Activated T-cell treated with anti-CD3 and anti-CD28 coated beads for 24 hours (primary cell): ENCODE measurements at regions not wholly inside any gene's neighbourhood (a gene's known extent, or its start where the extent isn't known, plus 50 kb on each side); places are given as distances from the start of the nearest gene placed in this dataset.

ENCODE experiments used
- DNase-seq: peaks from one replicate; pipeline ENCODE4 v3.0.0-alpha.2; 2020; ENCODE audit warnings: low read depth

- DNase-seq, result no peak
Observed at GRCh38 chr5:136811086-136811485, 445.7 kb upstream of the TRPC7 start.

- no peak for DNase-seq
Observed at GRCh38 chr5:136810261-136810801, 445.0 kb upstream of the TRPC7 start.

GRCh38 chr5:136809382-136809781, 444.0 kb upstream of the TRPC7 start:
- DNase-seq, result no peak

GRCh38 chr5:136808756-136809155, 443.4 kb upstream of the TRPC7 start:
- no peak for DNase-seq

GRCh38 chr5:136805466-136805865, 440.1 kb upstream of the TRPC7 start:
- DNase-seq, result no peak

DNA sequence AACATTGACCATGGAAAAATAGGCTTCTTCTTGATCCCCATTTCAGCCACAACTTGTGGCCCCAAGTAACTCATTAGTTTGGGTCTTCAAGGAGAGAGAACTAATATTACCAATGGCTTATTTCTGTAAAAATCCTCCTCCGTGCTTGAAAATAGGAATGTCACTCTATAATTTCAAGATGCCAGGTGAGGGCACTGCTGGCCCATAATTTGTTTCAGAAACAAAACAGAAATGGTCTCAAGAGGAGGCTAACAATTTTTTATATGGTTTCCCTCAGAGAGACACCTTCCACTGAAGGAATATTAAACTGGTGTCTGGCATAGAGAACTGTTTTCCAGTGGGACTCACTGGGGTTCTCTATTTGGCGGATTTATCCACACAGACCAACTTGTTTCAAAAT, 437.0 kb upstream of the TRPC7 start:
- no peak for DNase-seq

DNA sequence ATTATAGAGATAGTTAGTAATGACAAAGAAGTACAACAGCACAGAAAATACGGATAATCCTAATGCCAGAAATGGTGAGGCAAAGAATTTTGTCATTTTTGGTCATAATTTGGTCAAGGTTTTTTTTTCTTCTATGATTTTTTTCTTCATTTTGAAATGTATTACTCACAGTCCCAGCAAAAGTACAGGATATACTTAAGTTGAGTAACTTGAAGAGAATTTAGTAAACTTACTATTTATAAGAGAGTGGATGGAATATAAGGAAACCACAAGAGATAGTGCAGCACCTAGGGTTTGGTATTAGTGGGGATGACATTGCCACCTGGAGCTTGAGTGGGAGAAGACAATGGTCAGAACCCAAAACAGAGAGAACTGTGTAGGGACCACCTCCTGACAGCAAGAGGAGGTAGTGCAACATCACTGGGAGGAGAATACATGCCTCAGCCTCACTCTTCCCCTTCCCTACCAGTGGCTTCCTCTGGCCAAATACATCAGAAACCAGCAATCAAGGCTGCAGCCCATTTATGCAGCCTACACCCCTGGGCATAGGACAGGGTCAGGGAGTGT, 434.5 kb upstream of the TRPC7 start:
- DNase-seq, result no peak

DNA sequence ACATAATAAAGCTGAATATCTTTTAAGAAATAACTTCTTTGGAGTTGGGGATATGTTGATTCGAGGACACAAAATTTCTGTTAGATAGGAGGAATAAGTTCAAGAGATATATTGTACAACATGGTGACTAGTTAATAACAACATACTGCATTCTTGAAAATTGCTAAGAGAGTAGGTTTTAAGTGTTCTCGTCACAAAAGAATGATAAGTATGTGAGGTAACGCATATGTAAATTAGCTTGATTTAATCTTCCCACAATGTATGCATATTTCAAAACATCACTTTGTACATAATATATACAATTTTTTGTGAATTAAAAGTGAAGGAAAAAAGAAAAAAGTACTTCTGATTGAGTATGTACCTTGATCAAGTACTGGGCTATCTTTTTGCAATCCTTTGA, 428.0 kb upstream of the TRPC7 start:
- DNase-seq, result no peak

DNA sequence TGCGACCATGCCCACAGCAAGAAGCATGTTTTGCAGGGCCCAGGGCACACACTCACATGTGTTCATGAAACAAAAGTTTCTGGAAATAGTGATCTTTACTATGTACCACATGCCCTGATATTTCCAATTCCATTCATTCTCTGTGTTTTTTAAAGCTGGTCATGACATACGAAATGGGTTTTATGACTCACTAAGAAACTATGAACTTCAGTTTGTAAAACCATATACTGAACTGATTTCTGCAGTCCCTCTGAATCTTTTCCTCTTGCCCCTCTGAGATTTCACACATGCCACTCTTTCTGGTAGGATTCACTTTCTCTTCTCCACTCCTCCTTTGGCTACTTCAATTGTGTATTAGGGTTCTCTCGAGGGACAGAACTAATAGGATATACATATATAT, 416.1 kb upstream of the TRPC7 start:
- DNase-seq, result no peak

DNA sequence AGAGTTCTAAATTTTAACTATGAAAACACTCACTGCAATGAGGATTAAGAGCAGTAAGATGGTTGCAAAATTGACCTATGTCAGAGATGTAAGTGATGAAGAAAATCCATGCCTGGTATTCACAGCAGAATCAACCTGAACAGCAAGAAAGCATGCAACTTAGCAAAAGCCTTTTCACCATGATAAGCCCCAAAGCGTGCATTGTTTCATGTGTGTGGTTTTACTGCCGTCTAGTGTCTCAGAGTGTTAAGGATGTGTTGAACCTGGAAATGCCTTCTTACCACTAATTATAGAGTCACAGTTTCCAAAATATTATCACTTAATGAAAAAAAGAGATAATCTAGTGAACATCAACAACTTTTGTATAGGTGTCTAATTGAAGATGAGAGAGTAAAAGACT, 415.2 kb upstream of the TRPC7 start:
- DNase-seq, result no peak

- no peak for DNase-seq
Observed at GRCh38 chr5:136776022-136776927, 410.9 kb upstream of the TRPC7 start.

GRCh38 chr5:136772491-136772890, 407.1 kb upstream of the TRPC7 start:
- no peak for DNase-seq

DNA sequence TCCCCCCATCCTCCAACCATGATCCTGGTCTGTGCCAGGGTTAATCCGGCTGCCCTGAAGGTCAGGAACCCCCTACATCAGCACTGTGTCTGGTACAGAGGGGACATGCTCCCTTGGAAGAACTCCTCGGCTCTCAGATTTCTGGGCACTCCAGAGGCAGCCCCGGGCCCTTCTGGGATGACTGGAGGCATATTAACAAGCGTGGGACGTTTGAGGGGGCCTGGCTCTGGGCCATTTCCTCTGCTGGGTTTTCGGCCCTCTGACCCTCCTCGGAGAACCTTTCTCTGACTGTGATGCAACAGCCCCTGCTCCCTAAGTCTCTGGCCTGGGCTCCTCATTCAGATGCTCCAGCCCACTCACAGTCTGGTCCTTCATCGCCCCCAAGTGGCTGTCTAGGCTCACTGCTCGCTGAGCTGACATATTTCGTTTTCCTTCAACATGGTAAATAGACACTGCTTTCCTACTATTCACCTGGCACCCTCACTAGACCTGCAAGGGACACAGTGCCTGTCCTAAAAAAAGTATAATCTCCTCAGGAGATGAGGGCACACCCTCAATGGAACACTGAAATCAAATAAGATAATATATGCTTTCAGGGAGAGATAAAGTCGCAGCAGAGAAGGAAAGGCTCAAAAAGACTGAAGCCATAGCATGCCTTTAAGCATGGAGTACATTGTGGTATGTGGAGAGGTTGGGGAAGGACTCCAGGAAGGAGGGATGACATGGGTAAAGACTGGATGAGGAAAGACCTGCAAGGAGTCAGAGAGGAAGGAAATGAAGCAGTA, 404.7 kb upstream of the TRPC7 start:
- no peak for DNase-seq

DNA sequence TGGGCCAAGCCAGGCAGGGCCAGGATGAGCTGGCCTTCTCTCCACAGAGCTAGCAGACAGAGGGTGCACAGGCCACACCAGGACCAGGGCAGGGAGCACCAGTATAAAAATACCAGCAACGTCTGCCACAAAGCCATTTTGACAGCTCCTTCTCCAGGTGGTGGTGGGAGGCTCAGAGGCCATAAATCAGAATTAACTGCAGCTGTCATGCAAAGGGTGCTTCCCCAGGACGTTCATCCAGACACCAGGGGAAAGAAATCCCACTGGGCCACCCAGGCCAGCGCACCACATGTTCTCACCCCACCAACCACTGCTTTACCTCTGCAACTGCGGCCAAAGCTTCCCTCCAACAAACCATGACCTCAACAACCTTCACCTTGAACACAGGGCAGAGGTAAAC, 403.7 kb upstream of the TRPC7 start:
- no peak for DNase-seq

- DNase-seq, result no peak
Observed at GRCh38 chr5:136768457-136768856, 403.1 kb upstream of the TRPC7 start.

- no peak for DNase-seq
Observed at GRCh38 chr5:136766456-136766855, 401.1 kb upstream of the TRPC7 start.

- no peak for DNase-seq
Observed at GRCh38 chr5:136764601-136765000, 399.3 kb upstream of the TRPC7 start.

DNA sequence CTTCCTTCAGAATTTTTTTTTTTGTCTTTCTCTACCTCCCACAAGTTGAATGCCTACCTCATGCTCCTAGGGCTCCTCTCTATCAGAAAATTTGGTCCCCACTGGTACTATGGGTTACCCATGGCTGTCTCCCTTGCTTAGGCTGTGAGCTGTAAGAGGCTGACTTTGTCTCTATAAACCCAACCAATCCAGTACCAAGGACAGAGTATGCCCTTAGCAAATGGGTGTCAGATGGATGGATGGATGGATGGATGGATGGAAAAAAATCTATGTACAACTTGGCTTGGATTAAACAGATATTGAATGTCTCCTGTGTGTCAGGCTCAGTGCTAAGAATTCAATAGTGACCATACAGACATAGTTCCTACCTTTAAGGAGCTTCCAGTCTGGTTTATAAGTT, 398.2 kb upstream of the TRPC7 start:
- DNase-seq, result no peak

GRCh38 chr5:136754216-136754615, 388.9 kb upstream of the TRPC7 start:
- DNase-seq, result no peak

DNA sequence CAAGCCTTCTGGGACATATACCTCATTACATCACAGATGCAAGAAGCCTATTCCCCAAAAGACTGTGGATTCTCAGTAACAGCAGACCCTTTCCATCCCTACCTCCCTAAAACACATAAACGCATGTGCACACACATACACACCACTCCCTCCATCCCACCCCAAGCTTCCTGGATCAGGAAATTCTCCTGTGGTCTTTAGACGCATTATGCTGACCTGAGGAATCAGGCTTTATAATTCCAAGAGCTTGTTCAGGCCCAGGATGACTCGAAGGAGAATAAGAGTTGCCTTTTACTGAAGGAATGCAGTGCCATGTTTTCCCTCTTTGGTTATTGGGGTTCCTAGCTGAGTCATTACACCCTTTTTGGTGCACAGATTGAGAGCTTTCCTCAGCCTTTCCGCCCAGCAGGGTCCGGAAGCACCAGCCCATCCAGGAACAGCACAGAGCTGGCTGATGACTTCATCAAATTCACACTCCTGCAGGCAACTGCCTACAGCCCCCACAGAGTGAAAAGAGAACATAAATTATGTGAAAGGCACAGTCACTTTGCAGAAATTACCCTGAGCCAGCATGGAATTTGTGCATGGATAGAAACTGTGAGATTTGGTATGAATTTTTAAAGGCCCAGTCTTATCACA, 385.0 kb upstream of the TRPC7 start:
- no peak for DNase-seq

DNA sequence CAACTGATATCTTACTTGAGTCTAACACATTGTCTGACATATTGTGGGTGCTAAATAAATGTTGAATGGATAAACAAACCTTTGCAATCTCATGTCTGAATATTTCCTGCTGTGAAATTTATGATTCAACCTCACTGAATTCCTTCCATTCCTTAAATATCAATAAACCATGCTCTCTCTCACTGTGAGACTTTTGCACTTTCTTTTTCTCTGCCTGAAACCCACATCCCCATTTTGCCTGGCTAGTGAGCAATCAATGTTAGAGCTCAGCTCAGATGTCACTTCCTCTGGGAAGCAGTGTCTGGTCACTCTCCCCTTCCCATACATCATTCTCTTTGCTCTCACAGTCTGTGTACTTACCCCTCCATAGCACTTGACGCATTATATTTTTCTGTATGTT, 383.7 kb upstream of the TRPC7 start:
- no peak for DNase-seq

DNA sequence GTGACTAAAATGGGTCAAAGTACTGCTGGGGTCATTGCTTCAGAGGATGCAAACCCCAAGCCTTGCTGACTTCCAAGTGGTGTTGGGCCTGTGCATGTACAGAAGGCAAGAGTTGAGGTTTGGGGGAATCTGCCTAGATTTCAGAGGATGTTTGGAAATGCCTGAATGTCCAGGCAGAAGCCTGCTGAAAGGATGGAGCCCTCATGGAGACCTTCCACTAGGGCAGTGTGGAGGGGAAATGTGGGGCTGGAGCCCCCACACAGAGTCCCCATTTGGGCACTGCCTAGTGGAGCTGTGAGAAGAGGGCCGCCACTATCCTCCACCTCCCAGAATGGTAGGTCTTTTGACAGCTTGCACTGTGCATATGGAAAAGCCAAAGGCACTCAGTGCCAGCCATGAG, 377.7 kb upstream of the TRPC7 start:
- DNase-seq, result no peak
